Neural progenitor cell (in vitro differentiated cells): ENCODE measurements at regions not wholly inside any gene's neighbourhood (a gene's known extent, or its start where the extent isn't known, plus 50 kb on each side); places are given as distances from the start of the nearest gene placed in this dataset.

Experiments used
- CTCF ChIP-seq: fragments of 200-600 bp; sonication (generic); IDR thresholded peaks from 2 replicates; pipeline ENCODE4 v1.5.1; 2017; ENCODE audit warnings: antibody characterized with exemption, mild to moderate bottlenecking
- EZH2 ChIP-seq: fragments of 200-600 bp; sonication (generic); IDR thresholded peaks from 2 replicates; pipeline ENCODE4 v1.6.1; 2017; ENCODE audit warnings: antibody characterized with exemption, mild to moderate bottlenecking, moderate library complexity
- EZH2phosphoT487 ChIP-seq: fragments of 200-600 bp; sonication (generic); IDR thresholded peaks from 2 replicates; pipeline ENCODE4 v1.6.1; 2017; ENCODE audit warnings: antibody characterized with exemption

- TF ChIP-seq CTCF (no peak), EZH2phosphoT487 (no peak), EZH2 (no peak)
Observed at GRCh38 chrX:39688219-39688575, 409.6 kb downstream of the BCOR start.
